ENCODE measurements at regions not wholly inside any gene's neighbourhood (a gene's known extent, or its start where the extent isn't known, plus 50 kb on each side); places are given as distances from the start of the nearest gene placed in this dataset.
A peak's percentile ranks its signal among the peaks of the same experiment; 100 is the strongest.

- Histone ChIP-seq H3K9me3 (ENCODE audit: control insufficient read depth, insufficient read depth, low read depth, low read length) (no peaks in the 10 kb centered on the region), H3K4me1 (ENCODE audit: control insufficient read depth, extremely low read depth, insufficient read depth, low read length) (peaks cover 7% of the 10 kb centered on the region), H3K4me2 (ENCODE audit: extremely low read depth, insufficient read depth, low read length) (peak overlapping the region; percentile 21), H3K4me3 (replicated peaks in 1 of 4; ENCODE audit: control extremely low read depth in 1 of 4, insufficient read depth in 1 of 4, low read depth in 3 of 4, low read length in 4 of 4) (no peak overlapping the region), H3K27ac (ENCODE audit: insufficient read depth, low read length) (no peak overlapping the region), H2AFZ (ENCODE audit: low read length) (no peak overlapping the region), H3K36me3 (ENCODE audit: control insufficient read depth, insufficient read depth, low read length) (no peaks in the 10 kb centered on the region), H3K9ac (ENCODE audit: insufficient read depth, low read length) (no peak overlapping the region), H4K20me1 (ENCODE audit: control insufficient read depth, extremely low read depth, insufficient read depth, low read length) (no peaks in the 10 kb centered on the region), H3K79me2 (ENCODE audit: control insufficient read depth, insufficient read depth, low read length) (no peaks in the 10 kb centered on the region), H3K27me3 (ENCODE audit: control insufficient read depth, insufficient read depth, low read length) (peaks cover 2% of the 10 kb centered on the region)
- TF ChIP-seq EZH2 (IDR thresholded peaks at IDR 0.05; ENCODE audit: low read length, missing control alignments) (no peak), CTCF (conservative IDR thresholded peaks at IDR 0.05 in 1 of 2, IDR thresholded peaks at IDR 0.05 in 1 of 2; ENCODE audit: low read depth in 1 of 2, low read length in 2 of 2) (no peak)
- peak; percentile 92 to 94 for DNase-seq (ENCODE audit: low read depth in 2 of 2)
Observed at GRCh38 chr13:50244713-50245574, 229.7 kb downstream of the KCNRG start.

GRCh38 chr13:50247223-50247622 is 232.0 kb downstream of the KCNRG start:
- Histone ChIP-seq H2AFZ (ENCODE audit: low read length) (no peak overlapping the region), H3K27ac (ENCODE audit: insufficient read depth, low read length) (no peak overlapping the region), H3K4me2 (ENCODE audit: extremely low read depth, insufficient read depth, low read length) (no peak overlapping the region), H3K4me1 (ENCODE audit: control insufficient read depth, extremely low read depth, insufficient read depth, low read length) (peaks cover 7% of the 10 kb centered on the region), H3K9me3 (ENCODE audit: control insufficient read depth, insufficient read depth, low read depth, low read length) (no peaks in the 10 kb centered on the region), H3K4me3 (replicated peaks in 1 of 4; ENCODE audit: control extremely low read depth in 1 of 4, insufficient read depth in 1 of 4, low read depth in 3 of 4, low read length in 4 of 4) (no peak overlapping the region), H4K20me1 (ENCODE audit: control insufficient read depth, extremely low read depth, insufficient read depth, low read length) (no peaks in the 10 kb centered on the region), H3K36me3 (ENCODE audit: control insufficient read depth, insufficient read depth, low read length) (no peaks in the 10 kb centered on the region), H3K79me2 (ENCODE audit: control insufficient read depth, insufficient read depth, low read length) (no peaks in the 10 kb centered on the region), H3K9ac (ENCODE audit: insufficient read depth, low read length) (no peak overlapping the region), H3K27me3 (ENCODE audit: control insufficient read depth, insufficient read depth, low read length) (peaks cover 2% of the 10 kb centered on the region)
- TF ChIP-seq CTCF (conservative IDR thresholded peaks at IDR 0.05 in 1 of 2, IDR thresholded peaks at IDR 0.05 in 1 of 2; ENCODE audit: low read depth in 1 of 2, low read length in 2 of 2) (no peak), EZH2 (IDR thresholded peaks at IDR 0.05; ENCODE audit: low read length, missing control alignments) (no peak)
- DNase-seq (ENCODE audit: low read depth in 2 of 2), result no peak

GRCh38 chr13:50248516-50249143 is 233.4 kb downstream of the KCNRG start:
- TF ChIP-seq EZH2 (IDR thresholded peaks at IDR 0.05; ENCODE audit: low read length, missing control alignments) (no peak), CTCF (conservative IDR thresholded peaks at IDR 0.05 in 1 of 2, IDR thresholded peaks at IDR 0.05 in 1 of 2; ENCODE audit: low read depth in 1 of 2, low read length in 2 of 2) (no peak)
- no peak overlapping the region for H3K27ac ChIP-seq (ENCODE audit: insufficient read depth, low read length)
- no peak overlapping the region for H3K9ac ChIP-seq (ENCODE audit: insufficient read depth, low read length)
- no peaks in the 10 kb centered on the region for H3K79me2 ChIP-seq (ENCODE audit: control insufficient read depth, insufficient read depth, low read length)
- no peaks in the 10 kb centered on the region for H3K9me3 ChIP-seq (ENCODE audit: control insufficient read depth, insufficient read depth, low read depth, low read length)
- H3K4me3 ChIP-seq (replicated peaks in 1 of 4; ENCODE audit: control extremely low read depth in 1 of 4, insufficient read depth in 1 of 4, low read depth in 3 of 4, low read length in 4 of 4), result no peak overlapping the region
- no peaks in the 10 kb centered on the region for H4K20me1 ChIP-seq (ENCODE audit: control insufficient read depth, extremely low read depth, insufficient read depth, low read length)
- DNase-seq (ENCODE audit: low read depth in 2 of 2), result no peak
- no peaks in the 10 kb centered on the region for H3K36me3 ChIP-seq (ENCODE audit: control insufficient read depth, insufficient read depth, low read length)
- peaks cover 2% of the 10 kb centered on the region for H3K27me3 ChIP-seq (ENCODE audit: control insufficient read depth, insufficient read depth, low read length)
- no peak overlapping the region for H3K4me2 ChIP-seq (ENCODE audit: extremely low read depth, insufficient read depth, low read length)
- peaks cover 7% of the 10 kb centered on the region for H3K4me1 ChIP-seq (ENCODE audit: control insufficient read depth, extremely low read depth, insufficient read depth, low read length)
- H2AFZ ChIP-seq (ENCODE audit: low read length), result no peak overlapping the region

Measured in fibroblast of lung (primary cell).